SK-N-SH (cell line): ENCODE measurements at regions not wholly inside any gene's neighbourhood (a gene's known extent, or its start where the extent isn't known, plus 50 kb on each side); places are given as distances from the start of the nearest gene placed in this dataset.

ENCODE experiments used
- CTCF ChIP-seq: fragments of 200-600 bp; sonication (generic); IDR thresholded peaks from 2 replicates; pipeline ENCODE4 v1.6.1; 2017; ENCODE audit warnings: antibody characterized with exemption, mild to moderate bottlenecking, moderate library complexity
- TEAD4 ChIP-seq: IDR thresholded peaks from 2 replicates; pipeline ENCODE4 v1.4.0; 2012; ENCODE audit warnings: mild to moderate bottlenecking, borderline replicate concordance; ENCODE audit not compliant: insufficient read depth

DNA sequence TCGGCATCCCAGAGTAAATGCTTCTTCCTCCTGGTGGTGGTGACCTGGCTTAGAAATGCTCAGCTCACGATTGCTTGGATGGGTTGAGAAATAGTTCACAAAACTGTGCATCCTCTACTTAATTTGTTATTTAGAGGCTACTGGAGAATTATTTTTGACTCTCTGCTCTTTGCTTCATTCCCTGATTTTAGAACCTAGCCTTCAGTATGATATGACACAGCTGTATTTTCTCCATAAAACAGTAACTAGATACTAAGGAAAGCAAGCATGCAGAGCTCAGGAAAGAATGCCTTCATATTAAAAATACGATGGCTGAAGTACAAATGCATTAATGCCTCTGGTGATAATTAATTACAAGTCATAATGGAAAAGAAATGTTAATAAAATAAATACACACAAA, 602.0 kb upstream of the COBL start:
- TF ChIP-seq CTCF = no peak
- no peak for TF ChIP-seq TEAD4
